CD4-positive, alpha-beta T cell treated with Interleukin-21 for 1 hour (primary cell): ENCODE measurements at regions not wholly inside any gene's neighbourhood (a gene's known extent, or its start where the extent isn't known, plus 50 kb on each side); places are given as distances from the start of the nearest gene placed in this dataset.

Experiments
- DNase-seq: peaks from one replicate; pipeline ENCODE4 v3.0.0-alpha.2; 2020

- no peak for DNase-seq
Measured at GRCh38 chr7:7122701-7123281, 59.6 kb upstream of the C1GALT1 start.

GRCh38 chr7:7125963-7126362, 56.4 kb upstream of the C1GALT1 start:
- no peak for DNase-seq

- no peak for DNase-seq
Measured at GRCh38 chr7:7127773-7128172, 54.6 kb upstream of the C1GALT1 start.

- no peak for DNase-seq
Measured at GRCh38 chr7:7129381-7129780, 53.0 kb upstream of the C1GALT1 start.

- DNase-seq, result no peak
Measured at GRCh38 chr7:7131273-7131672, 51.1 kb upstream of the C1GALT1 start.
